Epithelial cell of esophagus (primary cell): ENCODE measurements at regions not wholly inside any gene's neighbourhood (a gene's known extent, or its start where the extent isn't known, plus 50 kb on each side); places are given as distances from the start of the nearest gene placed in this dataset.
"Not testable (repeated sequence)": the region's sequence is repeated elsewhere in the genome, so short reads cannot be mapped to it uniquely, and the experiment has no call there.

Experiments used
- DNase-seq: peaks from one replicate; pipeline ENCODE4 v3.0.0; 2010; ENCODE audit warnings: low read depth
- H3K4me3 ChIP-seq: 2 replicates; pipeline ENCODE4 v1.5.1; 2011; ENCODE audit warnings: mild to moderate bottlenecking, low read length, control low read depth
- CTCF ChIP-seq: IDR thresholded peaks from 2 replicates; pipeline ENCODE4 v1.5.1; 2011; ENCODE audit warnings: low read depth, mild to moderate bottlenecking, low read length, control low read depth, inconsistent platforms; ENCODE audit not compliant: insufficient read depth; ENCODE audit errors: missing control alignments

DNA sequence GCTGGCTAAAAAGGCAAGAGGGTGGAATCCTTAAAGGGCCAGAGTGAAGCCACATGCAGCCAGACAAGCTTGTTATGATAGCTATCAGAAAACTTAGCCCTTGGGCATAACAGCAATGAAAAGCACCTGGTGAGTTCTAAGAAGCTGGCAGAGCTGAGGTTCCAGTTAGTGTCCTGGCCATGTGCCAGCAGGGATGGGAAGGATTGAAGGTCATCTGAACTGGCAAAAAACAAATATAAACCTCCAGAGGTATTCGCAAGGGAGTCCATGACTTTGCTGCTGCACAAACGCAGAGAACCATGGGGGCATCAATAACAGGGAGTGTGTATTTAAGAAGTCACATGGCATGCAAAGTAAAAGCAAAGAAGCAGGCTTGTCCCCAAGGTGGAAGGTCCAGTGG is 208.9 kb downstream of the FAM47A start:
- no peak for TF ChIP-seq CTCF
- H3K4me3 ChIP-seq = no peak overlapping the region
- no peak for DNase-seq

DNA sequence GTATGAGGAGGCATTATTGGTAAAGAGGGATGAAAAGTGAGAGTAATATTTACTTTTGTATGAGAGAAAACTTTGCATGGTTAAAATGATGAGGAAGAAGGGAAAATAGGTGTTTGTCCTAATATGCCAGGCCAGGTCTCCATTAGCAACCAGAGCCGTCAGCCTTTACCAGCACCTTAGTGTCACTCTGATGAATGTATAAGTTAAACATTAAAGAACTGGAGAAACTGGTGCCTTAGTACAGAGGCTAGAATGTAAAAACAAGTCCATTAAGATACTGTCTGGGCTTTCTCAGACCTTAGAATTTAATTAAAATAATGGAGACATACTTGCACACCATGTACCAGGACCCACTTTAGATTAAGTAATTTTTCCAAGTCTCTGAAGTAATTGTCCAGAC is 222.3 kb downstream of the FAM47A start:
- DNase-seq = no peak
- TF ChIP-seq CTCF = no peak
- no peak overlapping the region for H3K4me3 ChIP-seq

DNA sequence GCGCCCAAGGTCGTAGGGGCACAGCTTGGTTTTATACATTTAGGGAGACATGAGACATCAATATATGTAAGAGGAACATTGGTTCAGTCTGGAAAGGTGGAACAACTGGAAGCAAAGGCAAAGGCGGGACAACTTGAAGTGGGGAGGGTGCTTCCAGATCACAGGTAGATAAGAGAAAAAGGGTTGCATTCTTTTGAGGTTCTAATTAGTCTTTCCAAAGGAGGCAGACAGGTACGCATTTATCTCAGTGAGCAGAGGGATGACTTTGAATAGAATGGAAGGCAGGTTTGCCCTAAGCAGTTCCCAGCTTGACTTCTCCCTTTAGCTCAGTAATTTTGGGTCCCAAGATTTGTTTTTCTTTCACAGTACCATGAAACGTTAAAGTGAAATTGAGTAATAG is 223.2 kb downstream of the FAM47A start:
- DNase-seq = no peak
- no peak overlapping the region for H3K4me3 ChIP-seq
- TF ChIP-seq CTCF = no peak

GRCh38 chrX:33908074-33908473 is 224.0 kb downstream of the FAM47A start:
- DNase-seq = no peak
- no peak for TF ChIP-seq CTCF
- H3K4me3 ChIP-seq = no peak overlapping the region

DNA sequence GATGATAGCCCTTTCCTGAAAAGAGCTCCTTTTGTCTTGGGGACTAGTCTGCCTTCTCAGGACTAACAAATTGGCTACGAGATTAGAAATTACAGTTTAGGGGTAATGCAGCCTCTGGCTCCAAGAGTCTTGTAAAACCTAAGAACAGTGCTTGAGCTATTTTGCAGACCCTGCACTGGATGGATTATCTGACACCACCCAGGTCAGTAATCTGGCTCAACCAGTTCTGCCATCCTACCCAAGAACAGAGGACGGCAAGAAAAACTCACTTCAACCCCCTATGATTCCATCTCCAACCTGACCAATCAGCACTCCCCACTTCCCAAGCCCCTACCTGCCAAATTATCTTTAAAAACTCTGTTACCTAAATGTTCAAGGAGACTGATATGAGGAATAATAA is 225.1 kb downstream of the FAM47A start:
- DNase-seq = no peak
- no peak for TF ChIP-seq CTCF
- H3K4me3 ChIP-seq = no peak overlapping the region

DNA sequence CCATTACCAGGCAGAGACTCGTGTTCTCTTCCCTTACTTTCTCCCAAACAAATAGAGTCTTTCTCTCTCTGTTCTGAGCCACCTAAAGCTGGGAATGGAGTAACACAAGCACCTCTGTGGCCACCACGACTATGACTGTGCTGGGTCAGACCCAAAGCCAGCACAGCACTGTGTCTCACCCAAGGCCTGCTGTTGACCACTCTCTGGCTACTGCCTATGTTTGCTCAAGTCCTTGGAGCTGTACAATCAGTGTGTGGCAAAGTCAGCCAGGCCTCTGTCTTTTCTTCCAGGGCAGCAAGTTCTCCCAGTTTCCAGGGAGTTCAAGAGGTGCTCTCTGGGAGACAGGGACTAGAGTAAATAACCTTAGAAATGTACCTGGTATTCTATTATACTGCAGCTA is 239.4 kb downstream of the FAM47A start:
- no peak for TF ChIP-seq CTCF
- DNase-seq = no peak

DNA sequence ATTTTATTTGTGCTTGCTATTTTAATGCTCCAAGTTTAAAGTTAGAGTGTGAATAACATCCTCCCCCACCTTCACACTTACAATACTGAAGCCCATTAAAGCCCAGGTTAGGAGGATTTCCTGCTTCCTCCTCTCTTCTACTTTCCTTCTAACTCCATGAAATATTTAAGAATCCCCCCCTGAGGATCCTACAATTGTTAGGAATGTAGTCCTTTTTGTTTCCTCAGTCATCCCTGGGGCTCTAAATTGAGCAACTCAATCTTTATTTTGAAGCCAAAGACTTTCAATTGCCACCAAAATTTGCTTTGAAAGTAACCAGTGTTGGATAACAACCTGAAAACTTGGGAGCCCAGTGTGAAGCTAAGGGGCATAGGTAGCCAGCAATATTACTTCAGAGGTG is 276.9 kb downstream of the FAM47A start:
- H3K4me3 ChIP-seq = no peak overlapping the region
- DNase-seq = no peak
- TF ChIP-seq CTCF = no peak

More for the DNA sequence above, 239.4 kb downstream of the FAM47A start:
- H3K4me3 ChIP-seq = no peak overlapping the region

- H3K4me3 ChIP-seq, DNase-seq: not testable (repeated sequence)
Observed at GRCh38 chrX:33852146-33852545, 280.0 kb downstream of the FAM47A start.
